H9 (cell line): ENCODE measurements at regions not wholly inside any gene's neighbourhood (a gene's known extent, or its start where the extent isn't known, plus 50 kb on each side); places are given as distances from the start of the nearest gene placed in this dataset.

ENCODE experiments used
- DNase-seq: peaks from one replicate; pipeline ENCODE4 v3.0.0-alpha.2; 2017
- H2AFZ ChIP-seq: one replicate; pipeline ENCODE4 v1.6.1; 2013; ENCODE audit warnings: mild to moderate bottlenecking, low read length, control low read depth, moderate library complexity
- H2AK5ac ChIP-seq: 2 replicates; pipeline ENCODE4 v1.6.1; 2013; ENCODE audit warnings: low read length, control low read depth, mixed read lengths; ENCODE audit not compliant: insufficient read length
- H2BK120ac ChIP-seq: one replicate; pipeline ENCODE4 v1.6.1; 2013; ENCODE audit warnings: low read depth, mild to moderate bottlenecking, low read length, control low read depth, inconsistent platforms; ENCODE audit not compliant: poor library complexity, severe bottlenecking
- H2BK12ac ChIP-seq: 2 replicates; pipeline ENCODE4 v1.6.1; 2013; ENCODE audit warnings: low read length, control low read depth, mixed read lengths, low read depth; ENCODE audit not compliant: insufficient read length
- H2BK15ac ChIP-seq: 2 replicates; pipeline ENCODE4 v1.6.1; 2013; ENCODE audit warnings: low read depth, low read length, control low read depth
- H2BK20ac ChIP-seq: one replicate; pipeline ENCODE4 v1.6.1; 2013; ENCODE audit warnings: low read depth, mild to moderate bottlenecking, low read length, control low read depth, inconsistent platforms; ENCODE audit not compliant: poor library complexity, severe bottlenecking
- H2BK5ac ChIP-seq: 2 replicates; pipeline ENCODE4 v1.6.1; 2013; ENCODE audit warnings: low read length, control low read depth, mixed read lengths; ENCODE audit not compliant: insufficient read length
- H3K14ac ChIP-seq: 2 replicates; pipeline ENCODE4 v1.6.1; 2013; ENCODE audit warnings: low read length, control low read depth; ENCODE audit not compliant: insufficient read depth
- H3K18ac ChIP-seq: 2 replicates; pipeline ENCODE4 v1.6.1; 2013; ENCODE audit warnings: low read depth, mild to moderate bottlenecking, mixed read lengths, low read length, control low read depth; ENCODE audit not compliant: insufficient read length
- H3K23ac ChIP-seq: 2 replicates; pipeline ENCODE4 v1.6.1; 2013; ENCODE audit warnings: low read length, control low read depth, mixed read lengths, low read depth; ENCODE audit not compliant: insufficient read length
- H3K23me2 ChIP-seq: 2 replicates; pipeline ENCODE4 v1.6.1; 2013; ENCODE audit warnings: low read depth, mild to moderate bottlenecking, mixed read lengths, low read length, control low read depth; ENCODE audit not compliant: insufficient read length, poor library complexity, severe bottlenecking
- H3K27ac ChIP-seq: 2 replicates; pipeline ENCODE4 v1.5.1; 2013; ENCODE audit warnings: low read length, control low read depth, mixed read lengths, low read depth; ENCODE audit not compliant: insufficient read length
- H3K27me3 ChIP-seq: 2 replicates; pipeline ENCODE4 v1.6.1; 2013; ENCODE audit warnings: low read length, control low read depth, inconsistent platforms; ENCODE audit not compliant: insufficient read depth
- H3K4ac ChIP-seq: 2 replicates; pipeline ENCODE4 v1.6.1; 2013; ENCODE audit warnings: low read depth, mild to moderate bottlenecking, control low read depth, inconsistent platforms, low read length, moderate library complexity
- H3K4me1 ChIP-seq: 2 replicates; pipeline ENCODE4 v1.6.1; 2013; ENCODE audit warnings: low read length, control low read depth, inconsistent platforms; ENCODE audit not compliant: insufficient read depth
- H3K4me2 ChIP-seq: 2 replicates; pipeline ENCODE4 v1.6.1; 2013; ENCODE audit warnings: low read length, control low read depth, mixed read lengths; ENCODE audit not compliant: insufficient read length, insufficient read depth
- H3K56ac ChIP-seq: 2 replicates; pipeline ENCODE4 v1.6.1; 2013; ENCODE audit warnings: low read depth, mild to moderate bottlenecking, mixed read lengths, low read length, control low read depth; ENCODE audit not compliant: insufficient read length
- H3K79me1 ChIP-seq: 2 replicates; pipeline ENCODE4 v1.6.1; 2013; ENCODE audit warnings: low read depth, mild to moderate bottlenecking, moderate library complexity, low read length, control low read depth, inconsistent platforms; ENCODE audit not compliant: insufficient read depth, poor library complexity, severe bottlenecking
- H3K79me2 ChIP-seq: 2 replicates; pipeline ENCODE4 v1.6.1; 2013; ENCODE audit warnings: low read length, control low read depth, inconsistent platforms; ENCODE audit not compliant: insufficient read depth
- H3K9ac ChIP-seq: 2 replicates; pipeline ENCODE4 v1.6.1; 2013; ENCODE audit warnings: low read length, control low read depth, mixed read lengths; ENCODE audit not compliant: insufficient read length; ENCODE audit errors: extremely low read depth
- H3K9me3 ChIP-seq: one replicate; pipeline ENCODE4 v1.6.1; 2013; ENCODE audit warnings: low read depth, low read length, inconsistent platforms; ENCODE audit not compliant: control insufficient read depth
- H3T11ph ChIP-seq: one replicate; pipeline ENCODE4 v1.6.1; 2013; ENCODE audit warnings: mild to moderate bottlenecking, low read length, control low read depth, inconsistent platforms
- H4K20me1 ChIP-seq: one replicate; pipeline ENCODE4 v1.6.1; 2013; ENCODE audit not compliant: control insufficient read depth, insufficient read length, insufficient read depth
- H4K5ac ChIP-seq: 2 replicates; pipeline ENCODE4 v1.6.1; 2013; ENCODE audit warnings: low read depth, mild to moderate bottlenecking, mixed read lengths, low read length, control low read depth; ENCODE audit not compliant: insufficient read length
- H4K8ac ChIP-seq: replicated peaks from 2 replicates; pipeline ENCODE4 v1.6.1; 2013; ENCODE audit warnings: low read length, control low read depth, mixed read lengths, low read depth; ENCODE audit not compliant: insufficient read length
- H4K91ac ChIP-seq: 2 replicates; pipeline ENCODE4 v1.6.1; 2013; ENCODE audit warnings: low read depth, mild to moderate bottlenecking, moderate library complexity, mixed read lengths, low read length, control low read depth; ENCODE audit not compliant: insufficient read length
- H3K27ac Mint-ChIP-seq, 3 experiments: 2 replicates in 2 of 3; 3 replicates in 1 of 3; pipeline ENCODE4 v1.8.0; 2020 to 2021; ENCODE audit warnings: mixed read lengths in 3 of 3, mild to moderate bottlenecking in 1 of 3, moderate library complexity in 1 of 3
- H3K27me3 Mint-ChIP-seq: 2 replicates; pipeline ENCODE4 v1.8.0; 2021; ENCODE audit warnings: low read depth, mild to moderate bottlenecking, moderate library complexity, mixed read lengths
- H3K36me3 Mint-ChIP-seq, 3 experiments: 2 replicates in 2 of 3; 3 replicates in 1 of 3; pipeline ENCODE4 v1.8.0; 2020 to 2021; ENCODE audit warnings: low read depth in 3 of 3, mixed read lengths in 3 of 3; ENCODE audit not compliant: insufficient read depth in 1 of 3
- H3K4me1 Mint-ChIP-seq, 2 experiments: 2 replicates each; pipeline ENCODE4 v1.8.0; 2020; ENCODE audit warnings: mixed read lengths in 2 of 2
- H3K4me3 Mint-ChIP-seq, 2 experiments: 2 replicates in 1 of 2; 3 replicates in 1 of 2; pipeline ENCODE4 v1.8.0; 2020 to 2021; ENCODE audit warnings: mild to moderate bottlenecking in 2 of 2, mixed read lengths in 2 of 2, moderate library complexity in 1 of 2
- H3K9me3 Mint-ChIP-seq, 2 experiments: 2 replicates in 1 of 2; 3 replicates in 1 of 2; pipeline ENCODE4 v1.8.0; 2020; ENCODE audit warnings: mild to moderate bottlenecking in 2 of 2, mixed read lengths in 2 of 2, moderate library complexity in 1 of 2
- CTCF ChIP-seq: fragments of 200-600 bp; sonication (generic); conservative IDR thresholded peaks from 3 replicates; pipeline ENCODE4 v1.8.0; 2021; ENCODE audit warnings: antibody characterized with exemption, mild to moderate bottlenecking
- WGBS: extraction: QIAGEN DNeasy Blood & Tissue Kit; methylation state at CpG from one replicate; pipeline ENCODE4 v1.1.7; 2013; ENCODE audit warnings: missing lambda C conversion rate, low lambda C conversion rate, mixed read lengths; ENCODE audit not compliant: insufficient read length; ENCODE audit errors: extremely low coverage; 5-methylcytosine and 5-hydroxymethylcytosine counted together

- Histone ChIP-seq H3K18ac (no peak overlapping the region), H2AK5ac (no peak overlapping the region), H3K4me1 (no peaks in the 10 kb centered on the region), H3K23ac (no peak overlapping the region), H2BK12ac (no peak overlapping the region), H3K4me2 (no peak overlapping the region), H2BK5ac (no peak overlapping the region), H4K20me1 (no peaks in the 10 kb centered on the region), H3K9me3 (no peaks in the 10 kb centered on the region), H2BK120ac (no peak overlapping the region), H4K8ac (no peak overlapping the region), H3T11ph (no peak overlapping the region), H3K27me3 (no peaks in the 10 kb centered on the region), H3K56ac (no peak overlapping the region), H4K91ac (no peak overlapping the region), H3K4ac (no peak overlapping the region), H3K27ac (no peak overlapping the region), H3K23me2 (no peaks in the 10 kb centered on the region), H3K9ac (no peak overlapping the region), H3K79me2 (no peaks in the 10 kb centered on the region), H2BK15ac (no peak overlapping the region), H3K79me1 (no peaks in the 10 kb centered on the region), H2AFZ (no peak overlapping the region), H4K5ac (no peak overlapping the region), H3K14ac (no peak overlapping the region), H2BK20ac (no peak overlapping the region)
- Mint-ChIP-seq H3K9me3 (no peaks in the 10 kb centered on the region), H3K4me1 (no peaks in the 10 kb centered on the region), H3K27me3 (no peaks in the 10 kb centered on the region), H3K36me3 (no peaks in the 10 kb centered on the region), H3K27ac (no peak overlapping the region), H3K4me3 (no peak overlapping the region)
- TF ChIP-seq CTCF = no peak
- no CpG with 5 or more reads among the region's 2 CpGs for whole genome bisulfite sequencing
- DNase-seq = no peak
Observed at GRCh38 chr4:176898791-176899190, 106.1 kb upstream of the VEGFC start.
